HepG2 (cell line): ENCODE measurements at regions not wholly inside any gene's neighbourhood (a gene's known extent, or its start where the extent isn't known, plus 50 kb on each side); places are given as distances from the start of the nearest gene placed in this dataset.

Source experiments
- ATAC-seq: fragments of 200-7000 bp; cut with Tn5 transposase; 3 replicates; pipeline ENCODE4 v1.9.1; 2020; ENCODE audit warnings: mild to moderate bottlenecking, moderate library complexity
- BruUV-seq: library from RNA; stranded (reverse); fragments of 400-500 nt; replicated peaks from 2 replicates; lab custom pipeline; 2021; lab: Mats Ljungman, UMichigan
- CTCF ChIA-PET: fragments of 300-600 bp; formaldehyde crosslinking; extraction: SDS; loops from one replicate; lab custom pipeline; 2021; ENCODE audit warnings: low total read pairs, inconsistent platforms, low intra/inter-chr PET ratio; lab: Yijun Ruan, JAX
- POLR2A ChIA-PET: fragments of 350-600 bp; sonication (Branson Sonifier 250); formaldehyde crosslinking; loops from one replicate; lab custom pipeline; 2020; ENCODE audit warnings: antibody characterized with exemption, inconsistent platforms; lab: Yijun Ruan, JAX
- DNase-seq: peaks from one replicate; pipeline ENCODE4 v3.0.0-alpha.2; 2015; ENCODE audit warnings: low spot score
- FAIRE-seq: peaks from 3 replicates; lab custom pipeline; 2011; peaks lifted over from hg19 to GRCh38; lab: Jason Lieb, UNC
- H2AFZ ChIP-seq: one replicate; pipeline ENCODE4 v1.6.1; 2011; ENCODE audit warnings: low read length, inconsistent platforms
- H3K27ac ChIP-seq: fragments of 300-600 bp; 3 replicates; pipeline ENCODE4 v1.8.0; 2011; ENCODE audit warnings: mixed run types, mild to moderate bottlenecking, mixed read lengths, low read length, inconsistent platforms; ENCODE audit not compliant: insufficient read depth; ENCODE audit errors: extremely low read length
- H3K27me3 ChIP-seq, 2 experiments: fragments of 200-600 bp in 1 of 2; 2 replicates in 1 of 2; 3 replicates in 1 of 2; pipeline versions ENCODE4 v1.6.0 to v1.8.0; 2011; ENCODE audit warnings: low read length in 2 of 2, mild to moderate bottlenecking in 2 of 2, moderate library complexity in 2 of 2, inconsistent platforms in 1 of 2; ENCODE audit not compliant: insufficient read depth in 2 of 2, control insufficient read depth in 1 of 2
- H3K36me3 ChIP-seq, 2 experiments: fragments of 200-600 bp in 1 of 2; replicated peaks in 1 of 2; 2 replicates in 1 of 2; 3 replicates in 1 of 2; pipeline versions ENCODE4 v1.5.1 to v1.8.0; 2011; ENCODE audit warnings: low read length in 2 of 2, inconsistent platforms in 1 of 2; ENCODE audit not compliant: insufficient read depth in 2 of 2, control insufficient read depth in 1 of 2
- H3K4me1 ChIP-seq: 2 replicates; pipeline ENCODE4 v1.5.1; 2012; ENCODE audit warnings: low read length, inconsistent platforms; ENCODE audit not compliant: insufficient read depth
- H3K4me2 ChIP-seq: 2 replicates; pipeline ENCODE4 v1.6.0; 2011; ENCODE audit warnings: low read depth, low read length, inconsistent platforms
- H3K4me3 ChIP-seq, 3 experiments: fragments of 200-600 bp in 1 of 3; sonication (generic), shearing (Covaris generic) in 1 of 3; replicated peaks in 1 of 3; 2 replicates each; pipeline ENCODE4 v1.5.1; 2011 to 2016; ENCODE audit warnings: low read length in 3 of 3, inconsistent platforms in 2 of 3, low read depth in 2 of 3, mild to moderate bottlenecking in 2 of 3, control low read depth in 1 of 3, mixed read lengths in 1 of 3; ENCODE audit not compliant: insufficient read depth in 1 of 3
- H3K79me2 ChIP-seq: one replicate; pipeline ENCODE4 v1.6.1; 2011; ENCODE audit warnings: low read length, inconsistent platforms; ENCODE audit not compliant: insufficient read depth
- H3K9ac ChIP-seq: 2 replicates; pipeline ENCODE4 v1.6.0; 2011; ENCODE audit warnings: mild to moderate bottlenecking, low read depth, low read length, inconsistent platforms; ENCODE audit not compliant: insufficient read depth
- H3K9me3 ChIP-seq: 2 replicates; pipeline ENCODE4 v1.5.1; 2012; ENCODE audit warnings: mild to moderate bottlenecking, low read length
- H4K20me1 ChIP-seq: 2 replicates; pipeline ENCODE4 v1.6.0; 2011; ENCODE audit warnings: inconsistent platforms, mild to moderate bottlenecking, low read length, moderate library complexity; ENCODE audit not compliant: insufficient read depth
- CEBPG ChIP-seq: IDR thresholded peaks from 2 replicates; pipeline ENCODE4 v1.6.1; 2016
- KAT7 ChIP-seq: IDR thresholded peaks from 2 replicates; pipeline ENCODE4 v1.6.1; 2018; ENCODE audit warnings: borderline replicate concordance, missing compliant biosample characterization
- KLF9 ChIP-seq: IDR thresholded peaks from 2 replicates; pipeline ENCODE4 v1.6.1; 2016; ENCODE audit warnings: low read depth
- RORA ChIP-seq: sonication (generic); formaldehyde crosslinking; IDR thresholded peaks from 2 replicates; pipeline ENCODE4 v1.5.0; 2020; ENCODE audit warnings: mild to moderate bottlenecking, missing genetic modification reagents, moderate library complexity
- SOX6 ChIP-seq, 2 experiments: fragments of 450-650 bp in 1 of 2; sonication (generic) in 1 of 2; formaldehyde crosslinking in 1 of 2; IDR thresholded peaks; 2 replicates each; pipeline versions ENCODE4 v1.4.0 to v1.6.1; 2017 to 2020; ENCODE audit warnings: antibody characterized with exemption in 1 of 2, mild to moderate bottlenecking in 1 of 2, missing genetic modification reagents in 1 of 2
- SRY ChIP-seq: sonication (generic); formaldehyde crosslinking; IDR thresholded peaks from 2 replicates; pipeline ENCODE4 v1.8.0; 2022; ENCODE audit warnings: mild to moderate bottlenecking, missing genetic modification reagents
- STAG1 ChIP-seq: sonication (generic); formaldehyde crosslinking; IDR thresholded peaks from 2 replicates; pipeline ENCODE4 v1.4.0; 2020; ENCODE audit warnings: missing genetic modification reagents
- ZFP36L2 ChIP-seq: sonication (generic); formaldehyde crosslinking; IDR thresholded peaks from 2 replicates; pipeline ENCODE4 v1.4.0; 2020; ENCODE audit warnings: missing genetic modification reagents
- ZNF292 ChIP-seq: sonication (generic); formaldehyde crosslinking; IDR thresholded peaks from 2 replicates; pipeline ENCODE4 v1.8.1; 2022; ENCODE audit warnings: mild to moderate bottlenecking, low read depth, missing genetic modification reagents, borderline replicate concordance
- ZNF337 ChIP-seq: sonication (generic); formaldehyde crosslinking; IDR thresholded peaks from 2 replicates; pipeline ENCODE4 v1.5.1; 2020; ENCODE audit warnings: missing genetic modification reagents, low read depth, mild to moderate bottlenecking, borderline replicate concordance
- ZNF556 ChIP-seq: sonication (generic); formaldehyde crosslinking; IDR thresholded peaks from 2 replicates; pipeline ENCODE4 v1.4.0; 2020; ENCODE audit warnings: mild to moderate bottlenecking, missing genetic modification reagents, borderline replicate concordance
- ZNF589 ChIP-seq: sonication (generic); formaldehyde crosslinking; conservative IDR thresholded peaks from 2 replicates; pipeline ENCODE4 v1.8.0; 2022; ENCODE audit warnings: mild to moderate bottlenecking, moderate library complexity, missing genetic modification reagents
- ZNF672 ChIP-seq: sonication (generic); formaldehyde crosslinking; IDR thresholded peaks from 2 replicates; pipeline ENCODE4 v1.8.1; 2022; ENCODE audit warnings: missing genetic modification reagents
- WGBS: methylation state at CpG from one replicate; pipeline ENCODE4 v1.1.6; 2017; ENCODE audit warnings: low lambda C conversion rate; 5-methylcytosine and 5-hydroxymethylcytosine counted together
- in situ Hi-C: cut with HindIII; loops from 2 replicates; pipeline ENCODE4 v1.10.0; 2017; ENCODE audit warnings: low pct_unique_long_range_greater_than_20kb; ENCODE audit not compliant: extremely low pct_ligation_motif_present
- intact Hi-C: fragments of 100-400 bp; cut with micrococcal nuclease; formaldehyde crosslinking; loops from one replicate; pipeline ENCODE4 v1.10.0; 2022; ENCODE audit not compliant: unreplicated experiment
- TF ChIP-seq, protein P1 (sequence below): sonication (generic); formaldehyde crosslinking; IDR thresholded peaks from 2 replicates; pipeline ENCODE4 v1.4.0; 2020; ENCODE audit warnings: missing genetic modification reagents, low read depth, mild to moderate bottlenecking, borderline replicate concordance

DNA sequence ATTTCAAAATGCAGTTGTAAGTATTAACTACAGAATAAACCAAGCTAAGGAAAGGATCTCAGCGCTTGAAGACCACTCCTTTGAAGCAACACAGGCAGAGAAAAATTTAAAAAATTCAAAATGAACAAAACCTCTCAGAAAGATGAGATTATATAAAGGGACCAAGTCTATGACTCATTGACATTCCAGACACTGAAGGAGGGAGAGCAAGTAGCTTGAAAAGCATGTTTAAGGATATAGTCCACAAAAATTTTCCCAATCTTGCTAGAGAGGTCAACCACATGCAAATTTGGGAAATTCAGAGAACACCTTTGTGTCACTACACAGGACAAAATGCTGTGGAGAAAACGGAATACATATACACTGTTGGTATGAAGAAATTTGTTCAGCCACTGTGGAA is 112.6 kb upstream of the MC4R start (continued):
- TF ChIP-seq, protein P1, sequence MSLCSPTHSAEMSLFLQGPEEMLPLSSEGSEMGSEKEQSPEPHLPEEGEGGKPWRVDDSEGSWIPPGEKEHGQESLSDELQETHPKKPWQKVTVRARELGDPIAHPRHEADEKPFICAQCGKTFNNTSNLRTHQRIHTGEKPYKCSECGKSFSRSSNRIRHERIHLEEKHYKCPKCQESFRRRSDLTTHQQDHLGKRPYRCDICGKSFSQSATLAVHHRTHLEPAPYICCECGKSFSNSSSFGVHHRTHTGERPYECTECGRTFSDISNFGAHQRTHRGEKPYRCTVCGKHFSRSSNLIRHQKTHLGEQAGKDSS (CRISPR knock-in tag), result no peak
- TF ChIP-seq ZNF672 (CRISPR knock-in tag), result no peak
- TF ChIP-seq ZFP36L2 (CRISPR knock-in tag), result no peak
- TF ChIP-seq KLF9, result no peak
- no peak for TF ChIP-seq ZNF556
- TF ChIP-seq SRY (CRISPR knock-in tag), result no peak
- no peak for TF ChIP-seq KAT7 (CRISPR knock-in tag)
- no peak for TF ChIP-seq CEBPG
- TF ChIP-seq ZNF337 (CRISPR knock-in tag), result no peak
- no peak for TF ChIP-seq RORA
- TF ChIP-seq SOX6 (IDR thresholded peaks at IDR 0.05), result no peak
- TF ChIP-seq SOX6 (CRISPR knock-in tag; IDR thresholded peaks at IDR 0.05), result no peak
- TF ChIP-seq ZNF589, result no peak
- TF ChIP-seq STAG1 (CRISPR knock-in tag), result no peak

DNA sequence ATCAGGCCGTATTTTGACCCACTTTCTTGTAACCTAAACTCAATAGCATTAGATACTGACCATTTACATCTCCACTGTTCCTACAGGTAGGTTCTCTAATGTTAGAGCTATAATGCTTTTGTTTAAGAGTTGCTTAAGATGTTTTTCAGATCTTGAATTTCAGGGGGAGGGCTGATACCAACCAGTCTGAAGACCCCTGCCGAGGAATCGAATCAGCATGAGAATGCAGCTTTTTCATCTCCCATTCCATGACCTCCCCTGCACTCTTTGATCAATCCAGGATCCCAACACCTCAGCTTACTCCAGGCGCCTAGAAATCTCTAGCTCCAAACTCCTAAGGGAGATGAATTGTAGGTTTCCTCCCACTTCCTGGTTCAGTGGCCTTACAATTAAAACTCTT is 120.5 kb upstream of the MC4R start:
- no peak for FAIRE-seq
- POLR2A ChIA-PET, result no interaction called here
- in situ Hi-C loops, result no loop called here

More for the DNA sequence above, 120.5 kb upstream of the MC4R start:
- no TSS peak for BruUV-seq
- 3% methylated on average over 4 of the region's 4 CpGs for WGBS
- no peak overlapping the region for H3K9ac ChIP-seq
- H3K36me3 ChIP-seq, result no peaks in the 10 kb centered on the region
- H4K20me1 ChIP-seq, result no peaks in the 10 kb centered on the region
- ATAC-seq, result no peak
- no peak for TF ChIP-seq ZNF292 (CRISPR knock-in tag)
- H3K79me2 ChIP-seq, result no peaks in the 10 kb centered on the region
- intact Hi-C loops, result no loop called here
- no peak overlapping the region for H2AFZ ChIP-seq
- H3K4me2 ChIP-seq, result no peak overlapping the region
- H3K4me1 ChIP-seq, result no peaks in the 10 kb centered on the region
- no peak overlapping the region for H3K4me3 ChIP-seq
- no peak overlapping the region for H3K27ac ChIP-seq
- H3K27me3 ChIP-seq, result no peaks in the 10 kb centered on the region
- CTCF ChIA-PET, result no interaction called here
- DNase-seq, result no peak
- no peaks in the 10 kb centered on the region for H3K9me3 ChIP-seq
